B cell (primary cell): ENCODE measurements at regions not wholly inside any gene's neighbourhood (a gene's known extent, or its start where the extent isn't known, plus 50 kb on each side); places are given as distances from the start of the nearest gene placed in this dataset.

Experiments
- ATAC-seq: fragments of 200-7000 bp; cut with Tn5 transposase; one replicate; pipeline ENCODE4 v1.10.0; 2021; ENCODE audit warnings: low read depth, mild to moderate bottlenecking, moderate number of reproducible peaks, moderate library complexity
- CTCF ChIA-PET: fragments of 350-600 bp; sonication (Branson Sonifier 250); formaldehyde crosslinking; loops from one replicate; lab custom pipeline; 2021; ENCODE audit warnings: antibody characterized with exemption, inconsistent platforms; lab: Charles Lee
- POLR2A ChIA-PET: fragments of 350-600 bp; sonication (Branson Sonifier 250); formaldehyde crosslinking; loops from one replicate; lab custom pipeline; 2021; ENCODE audit warnings: antibody characterized with exemption; lab: Charles Lee
- DNase-seq: peaks from one replicate; pipeline ENCODE4 v3.0.0; 2013
- H2AFZ ChIP-seq: 2 replicates; pipeline ENCODE4 v1.6.1; 2012; ENCODE audit warnings: mild to moderate bottlenecking, low read depth, low read length; ENCODE audit not compliant: insufficient read depth, poor library complexity, severe bottlenecking
- H3K27ac ChIP-seq, 2 donors: 1 replicate in 1 of 2; 2 replicates in 1 of 2; pipeline ENCODE4 v1.5.1; 2012 to 2013; ENCODE audit warnings: low read length in 2 of 2, mild to moderate bottlenecking in 2 of 2, moderate library complexity in 1 of 2
- H3K27me3 ChIP-seq, 4 experiments: fragments of 200-600 bp in 1 of 4; sonication (generic) in 1 of 4; replicated peaks in 1 of 4; 1 replicate in 2 of 4; 2 replicates in 2 of 4; pipeline versions ENCODE4 v1.6.1 to v1.7.0; 2013 to 2016; ENCODE audit warnings: low read length in 3 of 4, mild to moderate bottlenecking in 2 of 4, mixed read lengths in 1 of 4, moderate library complexity in 1 of 4; ENCODE audit not compliant: insufficient read depth in 4 of 4, control insufficient read depth in 3 of 4; ENCODE audit errors: control extremely low read depth in 1 of 4
- H3K36me3 ChIP-seq, 2 experiments: replicated peaks in 1 of 2; 1 replicate in 1 of 2; 2 replicates in 1 of 2; pipeline versions ENCODE4 v1.6.1 to v1.7.1; 2013; ENCODE audit warnings: low read length in 1 of 2; ENCODE audit not compliant: insufficient read depth in 2 of 2, control insufficient read depth in 1 of 2; ENCODE audit errors: control extremely low read depth in 1 of 2, extremely low read depth in 1 of 2
- H3K4me1 ChIP-seq, 2 donors: fragments of 200-600 bp in 1 of 2; sonication (generic) in 1 of 2; 1 replicate in 1 of 2; 2 replicates in 1 of 2; pipeline versions ENCODE4 v1.5.1 to v1.6.1; 2013 to 2017; ENCODE audit warnings: low read length in 2 of 2; ENCODE audit not compliant: control insufficient read depth in 2 of 2, insufficient read depth in 2 of 2
- H3K4me2 ChIP-seq: replicated peaks from 2 replicates; pipeline ENCODE3; 2012; ENCODE audit warnings: mild to moderate bottlenecking, low read depth, low read length; ENCODE audit not compliant: poor library complexity, severe bottlenecking
- H3K4me3 ChIP-seq, 5 experiments: fragments of 200-600 bp in 1 of 5; sonication (generic) in 1 of 5; 1 replicate in 3 of 5; 2 replicates in 2 of 5; pipeline versions ENCODE4 v1.5.1 to v1.7.0; 2011 to 2016; ENCODE audit warnings: low read length in 4 of 5, mild to moderate bottlenecking in 4 of 5, low read depth in 2 of 5, control low read depth in 1 of 5, moderate library complexity in 1 of 5; ENCODE audit not compliant: insufficient read depth in 1 of 5; ENCODE audit errors: control extremely low read depth in 1 of 5, extremely low read depth in 1 of 5
- H3K79me2 ChIP-seq: fragments of 200-600 bp; sonication (generic); one replicate; pipeline ENCODE4 v1.6.0; 2016; ENCODE audit warnings: low read length; ENCODE audit not compliant: control insufficient read depth, insufficient read depth
- H3K9ac ChIP-seq: fragments of 200-600 bp; sonication (generic); 2 replicates; pipeline ENCODE4 v1.6.1; 2017; ENCODE audit warnings: mild to moderate bottlenecking, low read length, moderate library complexity
- H3K9me3 ChIP-seq, 3 donors: one replicate each; pipeline versions ENCODE4 v1.6.1 to v1.7.1; 2013; ENCODE audit warnings: low read length in 2 of 3; ENCODE audit not compliant: control insufficient read depth in 2 of 3, insufficient read depth in 1 of 3; ENCODE audit errors: control extremely low read depth in 1 of 3
- H4K20me1 ChIP-seq: 2 replicates; pipeline ENCODE4 v1.6.0; 2012; ENCODE audit warnings: mild to moderate bottlenecking, low read length; ENCODE audit not compliant: insufficient read depth, control insufficient read depth, poor library complexity, severe bottlenecking
- H3K27ac Mint-ChIP-seq: one replicate; pipeline ENCODE4 v1.8.0; 2021; ENCODE audit warnings: mixed read lengths
- H3K27me3 Mint-ChIP-seq: one replicate; pipeline ENCODE4 v1.8.0; 2021; ENCODE audit warnings: mixed read lengths
- H3K4me1 Mint-ChIP-seq: one replicate; pipeline ENCODE4 v1.8.0; 2021; ENCODE audit warnings: mixed read lengths
- H3K4me3 Mint-ChIP-seq: one replicate; pipeline ENCODE4 v1.8.0; 2021; ENCODE audit warnings: mixed read lengths
- H3K9me3 Mint-ChIP-seq: one replicate; pipeline ENCODE4 v1.8.0; 2022; ENCODE audit warnings: mixed read lengths; ENCODE audit not compliant: insufficient read depth
- CTCF ChIP-seq: fragments of 200-600 bp; IDR thresholded peaks from one replicate; pipeline ENCODE4 v1.8.0; 2022; ENCODE audit warnings: antibody characterized with exemption, mild to moderate bottlenecking
- EZH2 ChIP-seq: IDR thresholded peaks from 2 replicates; pipeline ENCODE4 v1.6.1; 2012; ENCODE audit warnings: borderline replicate concordance, low read depth, mild to moderate bottlenecking, moderate library complexity, low read length; ENCODE audit not compliant: insufficient read depth, poor library complexity, severe bottlenecking
- WGBS: methylation state at CpG from one replicate; pipeline ENCODE4 v1.1.5; 2013; ENCODE audit warnings: missing lambda C conversion rate; ENCODE audit not compliant: insufficient coverage; 5-methylcytosine and 5-hydroxymethylcytosine counted together
- intact Hi-C: fragments of 100-400 bp; cut with micrococcal nuclease; formaldehyde crosslinking; loops from one replicate; pipeline ENCODE4 v1.10.0; 2022

GRCh38 chr3:101104321-101104720 is 111.1 kb upstream of the ABI3BP start:
- H3K9me3 Mint-ChIP-seq: peaks cover 4% of the 10 kb centered on the region
- H3K27me3 ChIP-seq: peaks cover 0 to 2% (median 0%) of the 10 kb centered on the region in 4 experiments
- no peak overlapping the region for H3K4me2 ChIP-seq
- no peaks in the 10 kb centered on the region for H4K20me1 ChIP-seq
- TF ChIP-seq EZH2 (no peak), CTCF (no peak)
- no peak overlapping the region for H3K4me3 Mint-ChIP-seq
- DNase-seq (no peak), ATAC-seq (no peak)
- no CpG with 5 or more reads among the region's 1 CpG for WGBS
- no peak overlapping the region for H2AFZ ChIP-seq
- intact Hi-C loops: no loop called here
- H3K9me3 ChIP-seq: peaks cover 0 to 6% (median 0%) of the 10 kb centered on the region in 3 donors
- H3K27ac Mint-ChIP-seq: no peak overlapping the region
- H3K4me1 ChIP-seq: no peaks in the 10 kb centered on the region
- no peak overlapping the region for H3K27ac ChIP-seq
- no peak overlapping the region for H3K9ac ChIP-seq
- no peaks in the 10 kb centered on the region for H3K36me3 ChIP-seq
- ChIA-PET POLR2A (no interaction called here), CTCF (no interaction called here)
- no peaks in the 10 kb centered on the region for H3K79me2 ChIP-seq
- peaks cover 2% of the 10 kb centered on the region for H3K27me3 Mint-ChIP-seq
- H3K4me1 Mint-ChIP-seq: no peaks in the 10 kb centered on the region
- no peak overlapping the region for H3K4me3 ChIP-seq

GRCh38 chr3:101102678-101103296 is 109.6 kb upstream of the ABI3BP start:
- no peak overlapping the region for H3K4me3 Mint-ChIP-seq
- H3K27ac Mint-ChIP-seq: no peak overlapping the region
- no peaks in the 10 kb centered on the region for H3K4me1 Mint-ChIP-seq
- TF ChIP-seq EZH2 (no peak), CTCF (no peak)
- H3K4me1 ChIP-seq: no peaks in the 10 kb centered on the region
- peaks cover 0 to 2% (median 0%) of the 10 kb centered on the region in 4 experiments for H3K27me3 ChIP-seq
- no peak overlapping the region for H3K4me2 ChIP-seq
- ATAC-seq (no peak), DNase-seq (no peak)
- peaks cover 3% of the 10 kb centered on the region for H3K9me3 Mint-ChIP-seq
- H4K20me1 ChIP-seq: no peaks in the 10 kb centered on the region
- POLR2A ChIA-PET: no interaction called here
- H3K36me3 ChIP-seq: no peaks in the 10 kb centered on the region
- no peaks in the 10 kb centered on the region for H3K79me2 ChIP-seq
- H3K27me3 Mint-ChIP-seq: peaks cover 2% of the 10 kb centered on the region
- WGBS: no CpG with 5 or more reads among the region's 4 CpGs
- no peak overlapping the region for H3K4me3 ChIP-seq
- no peak overlapping the region for H3K27ac ChIP-seq
- H3K9me3 ChIP-seq: no peaks in the 10 kb centered on the region
- no peak overlapping the region for H3K9ac ChIP-seq
- H2AFZ ChIP-seq: no peak overlapping the region
- intact Hi-C loops: no loop called here
- CTCF ChIA-PET: no interaction called here
